SK-N-SH treated with all-trans-retinoic acid at 6 μM for 48 hours (cell line): ENCODE measurements at regions not wholly inside any gene's neighbourhood (a gene's known extent, or its start where the extent isn't known, plus 50 kb on each side); places are given as distances from the start of the nearest gene placed in this dataset.

Experiments used
- ATAC-seq: fragments of 200-7000 bp; cut with Tn5 transposase; 3 replicates; pipeline ENCODE4 v1.9.1; 2020; ENCODE audit warnings: mild to moderate bottlenecking, moderate library complexity
- ARNTL ChIP-seq: fragments of 450-650 bp; formaldehyde crosslinking; IDR thresholded peaks from 2 replicates; pipeline ENCODE4 v1.5.0; 2020; ENCODE audit warnings: low read depth, mild to moderate bottlenecking, moderate library complexity, borderline replicate concordance
- BACH2 ChIP-seq: fragments of 250-450 bp; sonication (Bioruptor Pico); IDR thresholded peaks from 2 replicates; pipeline ENCODE4 v1.9.0; 2021; ENCODE audit warnings: mild to moderate bottlenecking, borderline replicate concordance
- CREB5 ChIP-seq: fragments of 250-450 bp; sonication (Bioruptor Pico); IDR thresholded peaks from 2 replicates; pipeline ENCODE4 v1.5.1; 2020; ENCODE audit warnings: low read depth, mild to moderate bottlenecking, moderate library complexity
- CSDC2 ChIP-seq: fragments of 250-450 bp; sonication (Bioruptor Pico); IDR thresholded peaks from 2 replicates; pipeline ENCODE4 v1.5.0; 2020; ENCODE audit warnings: mild to moderate bottlenecking, moderate library complexity
- CSRNP3 ChIP-seq: fragments of 250-450 bp; sonication (Bioruptor Pico); IDR thresholded peaks from 2 replicates; pipeline ENCODE4 v1.5.1; 2021; ENCODE audit warnings: mild to moderate bottlenecking, moderate library complexity
- GLIS3 ChIP-seq: fragments of 250-450 bp; sonication (Bioruptor Pico); IDR thresholded peaks from 2 replicates; pipeline ENCODE4 v1.5.0; 2020; ENCODE audit warnings: mild to moderate bottlenecking, moderate library complexity
- ISL1 ChIP-seq: fragments of 250-450 bp; sonication (Bioruptor Pico); IDR thresholded peaks from 2 replicates; pipeline ENCODE4 v2.1.2; 2022; ENCODE audit warnings: mild to moderate bottlenecking, moderate library complexity
- PATZ1 ChIP-seq: fragments of 250-450 bp; sonication (Bioruptor Pico); IDR thresholded peaks from 2 replicates; pipeline ENCODE4 v1.8.0; 2020; ENCODE audit warnings: mild to moderate bottlenecking, moderate library complexity, borderline replicate concordance
- POU6F1 ChIP-seq: fragments of 250-450 bp; sonication (Bioruptor Pico); IDR thresholded peaks from 2 replicates; pipeline ENCODE4 v1.8.0; 2021; ENCODE audit warnings: low read depth, mild to moderate bottlenecking, moderate library complexity, borderline replicate concordance
- PPARA ChIP-seq: fragments of 250-450 bp; sonication (Bioruptor Pico); IDR thresholded peaks from 2 replicates; pipeline ENCODE4 v1.5.0; 2020; ENCODE audit warnings: mild to moderate bottlenecking, borderline replicate concordance
- SNAI2 ChIP-seq: fragments of 250-450 bp; sonication (Bioruptor Pico); IDR thresholded peaks from 2 replicates; pipeline ENCODE4 v1.5.0; 2020; ENCODE audit warnings: mild to moderate bottlenecking, moderate library complexity
- TOX ChIP-seq: fragments of 250-450 bp; sonication (Bioruptor Pico); IDR thresholded peaks from 2 replicates; pipeline ENCODE4 v1.8.0; 2021; ENCODE audit warnings: mild to moderate bottlenecking, moderate library complexity, borderline replicate concordance
- TSHZ2 ChIP-seq: fragments of 250-450 bp; sonication (Bioruptor Pico); IDR thresholded peaks from 2 replicates; pipeline ENCODE4 v1.5.0; 2020; ENCODE audit warnings: mild to moderate bottlenecking, moderate library complexity
- ZFP3 ChIP-seq: fragments of 250-450 bp; sonication (Bioruptor Pico); IDR thresholded peaks from 2 replicates; pipeline ENCODE4 v1.5.0; 2020; ENCODE audit warnings: mild to moderate bottlenecking, moderate library complexity
- ZFP30 ChIP-seq: fragments of 450-650 bp; formaldehyde crosslinking; IDR thresholded peaks from 2 replicates; pipeline ENCODE4 v1.5.0; 2022; ENCODE audit warnings: mild to moderate bottlenecking, moderate library complexity
- ZNF565 ChIP-seq: fragments of 450-650 bp; formaldehyde crosslinking; conservative IDR thresholded peaks from 2 replicates; pipeline ENCODE4 v1.5.0; 2020; ENCODE audit warnings: low read depth, mild to moderate bottlenecking, moderate library complexity
- ZNF70 ChIP-seq: fragments of 450-650 bp; formaldehyde crosslinking; IDR thresholded peaks from 2 replicates; pipeline ENCODE4 v1.5.0; 2020; ENCODE audit warnings: mild to moderate bottlenecking, moderate library complexity
- ZNF8 ChIP-seq: fragments of 450-650 bp; formaldehyde crosslinking; IDR thresholded peaks from 2 replicates; pipeline ENCODE4 v1.5.0; 2020; ENCODE audit warnings: mild to moderate bottlenecking, moderate library complexity

- TF ChIP-seq POU6F1 (CRISPR knock-in tag) (no peak), TSHZ2 (CRISPR knock-in tag) (no peak), ZFP30 (CRISPR knock-in tag) (no peak), BACH2 (CRISPR knock-in tag) (no peak), ZNF8 (CRISPR knock-in tag) (no peak), ZNF70 (CRISPR knock-in tag) (no peak), ISL1 (no peak)
These were observed 140.2 kb upstream of the JUN start (continued) for GRCh38 chr1:58924016-58924565.

- no peak for ATAC-seq
- TF ChIP-seq CREB5 (CRISPR knock-in tag) (no peak), CSRNP3 (no peak), CSDC2 (CRISPR knock-in tag) (no peak), TOX (CRISPR knock-in tag) (no peak)
These were observed 141.0 kb upstream of the JUN start for GRCh38 chr1:58924821-58925220.

GRCh38 chr1:58925247-58925646 is 141.4 kb upstream of the JUN start:
- no peak for ATAC-seq
- TF ChIP-seq CSRNP3 (no peak), ZNF70 (CRISPR knock-in tag) (no peak), CSDC2 (CRISPR knock-in tag) (no peak), ZNF8 (CRISPR knock-in tag) (no peak), ZFP3 (CRISPR knock-in tag) (no peak), GLIS3 (CRISPR knock-in tag) (no peak), ZNF565 (no peak), SNAI2 (no peak), PPARA (no peak), PATZ1 (CRISPR knock-in tag) (no peak), TSHZ2 (CRISPR knock-in tag) (no peak), BACH2 (CRISPR knock-in tag) (no peak), ARNTL (no peak)
